Stimulated activated CD4-positive, alpha-beta T cell treated with anti-CD3 and anti-CD28 coated beads, Interleukin-12 subunit alpha, Interleukin-12 subunit beta, amount 100 ng/mL, for 24 hours (primary cell): ENCODE measurements at regions not wholly inside any gene's neighbourhood (a gene's known extent, or its start where the extent isn't known, plus 50 kb on each side); places are given as distances from the start of the nearest gene placed in this dataset.

Source experiments
- DNase-seq, 2 experiments: peaks; one replicate each; pipeline ENCODE4 v3.0.0-alpha.2; 2020; ENCODE audit warnings: low read depth in 2 of 2

GRCh38 chr6:147621263-147621662, 112.8 kb downstream of the SAMD5 start:
- DNase-seq = no peak

- no peak for DNase-seq
Measured at GRCh38 chr6:147621961-147622360, 113.5 kb downstream of the SAMD5 start.

- DNase-seq = no peak
Measured at GRCh38 chr6:147624946-147625515, 116.5 kb downstream of the SAMD5 start.

GRCh38 chr6:147625946-147626345, 117.5 kb downstream of the SAMD5 start:
- no peak for DNase-seq

DNA sequence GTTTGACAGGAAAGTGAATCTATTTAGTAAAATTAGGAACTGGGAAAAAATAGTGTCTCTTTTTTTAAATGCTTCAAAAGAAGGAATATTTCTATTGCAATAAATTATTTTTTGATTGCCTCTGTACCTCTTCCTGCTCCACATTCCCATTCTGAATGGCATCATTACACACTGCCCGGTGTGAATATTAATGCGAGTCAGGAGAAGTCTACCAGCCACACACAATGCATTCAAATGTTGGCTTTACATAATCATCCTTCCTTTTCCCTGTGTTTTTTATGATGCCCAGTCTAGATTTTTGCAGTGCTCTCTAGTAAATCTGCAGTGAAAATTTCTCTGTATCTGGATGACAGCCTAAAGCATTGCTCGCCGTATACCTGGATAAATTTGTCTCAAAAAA, 118.9 kb downstream of the SAMD5 start:
- no peak for DNase-seq

GRCh38 chr6:147633191-147633590, 124.7 kb downstream of the SAMD5 start:
- DNase-seq = no peak

DNA sequence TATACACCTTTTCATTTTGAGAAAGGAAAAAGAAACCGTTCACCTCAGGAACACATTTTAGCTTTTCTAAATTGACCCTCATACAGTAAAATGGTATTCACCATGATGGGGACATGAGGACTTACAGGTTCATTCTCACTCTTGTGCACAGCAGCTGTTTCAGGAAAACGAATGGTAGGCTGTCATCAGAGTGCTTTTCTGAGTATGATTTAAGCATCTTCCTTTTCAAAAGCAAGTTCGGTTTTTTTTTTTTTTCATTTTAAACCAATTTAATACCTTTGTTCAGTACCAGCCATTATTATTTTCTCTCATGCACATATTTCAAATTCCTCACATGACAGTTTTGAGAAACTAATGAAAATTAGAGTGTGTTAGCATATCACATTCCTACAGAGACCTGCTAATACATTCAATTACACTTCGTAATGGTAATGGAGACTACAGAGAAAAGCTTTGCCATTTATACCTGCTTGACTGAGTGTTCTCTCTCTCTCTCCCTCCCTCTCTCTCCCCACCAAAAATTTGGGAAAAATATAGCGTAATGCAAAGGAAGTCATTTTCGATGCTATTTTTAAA, 129.2 kb downstream of the SAMD5 start:
- no peak for DNase-seq

GRCh38 chr6:147639279-147639678, 130.8 kb downstream of the SAMD5 start:
- DNase-seq = no peak

- no peak for DNase-seq
Measured at GRCh38 chr6:147640606-147641005, 132.1 kb downstream of the SAMD5 start.

DNA sequence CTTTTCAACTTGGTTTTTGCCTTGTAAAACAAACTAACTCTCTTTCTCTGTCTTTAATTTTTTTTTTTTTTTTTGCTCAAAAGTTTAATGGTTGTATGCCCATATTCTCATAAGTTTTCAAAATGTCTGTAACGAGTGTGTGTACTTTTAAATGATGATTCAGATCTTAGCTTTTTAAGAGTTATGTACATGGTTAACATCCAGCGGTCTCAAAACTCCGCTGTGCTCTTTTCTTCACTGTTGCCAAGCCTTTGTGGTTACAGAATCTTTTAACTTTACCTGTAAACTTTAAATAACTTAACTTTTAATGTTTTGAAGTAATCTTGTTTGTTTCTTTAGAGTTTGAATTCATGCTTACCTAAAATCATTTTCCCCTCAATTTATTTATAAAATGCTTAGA, 133.0 kb downstream of the SAMD5 start:
- no peak for DNase-seq

- DNase-seq = no peak
Measured at GRCh38 chr6:147642458-147642857, 134.0 kb downstream of the SAMD5 start.

DNA sequence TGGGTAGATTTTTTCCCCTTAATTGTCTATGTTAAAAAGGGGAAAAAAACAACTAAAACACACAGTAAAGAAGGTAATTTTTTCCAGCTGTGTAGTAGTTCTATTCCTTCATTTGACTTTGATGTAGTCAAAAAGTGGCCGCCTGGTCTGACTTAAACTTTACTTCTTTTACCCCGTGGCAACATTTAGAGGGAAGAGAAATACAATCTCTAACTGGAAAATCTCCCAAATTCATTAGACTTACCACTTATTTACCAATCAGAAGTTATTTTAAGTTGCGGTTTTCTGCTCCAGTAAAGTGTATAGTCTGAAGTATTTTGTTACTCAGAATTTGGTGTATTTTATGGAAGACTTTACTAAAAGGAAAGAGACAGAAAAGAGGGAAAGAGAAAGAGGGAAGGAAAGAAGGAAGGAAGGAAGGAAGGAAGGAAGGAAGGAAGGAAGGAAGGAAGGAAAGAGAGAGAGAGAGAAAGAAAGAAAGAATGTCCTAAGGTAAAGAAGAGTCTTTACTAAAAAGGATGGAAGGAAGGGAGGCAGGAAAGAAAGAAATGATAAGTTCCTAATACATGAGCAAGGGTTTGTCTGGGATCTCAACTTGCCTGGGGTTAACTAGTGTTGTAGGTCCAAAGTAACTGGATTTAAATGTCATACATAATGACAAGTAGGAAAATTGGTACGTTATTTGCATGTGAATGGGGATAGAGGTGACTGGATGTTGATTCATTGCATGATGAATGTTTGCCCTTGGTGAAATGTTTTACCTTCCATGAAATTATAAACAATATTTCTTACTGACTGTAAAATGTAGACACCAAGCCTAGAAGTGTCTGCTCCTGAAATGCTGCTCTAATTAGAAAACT, 135.1 kb downstream of the SAMD5 start:
- DNase-seq = no peak

GRCh38 chr6:147648916-147649315, 140.4 kb downstream of the SAMD5 start:
- no peak for DNase-seq

GRCh38 chr6:147651249-147652063, 143.0 kb downstream of the SAMD5 start:
- DNase-seq = no peak

- no peak for DNase-seq
Measured at GRCh38 chr6:147653631-147654030, 145.1 kb downstream of the SAMD5 start.

DNA sequence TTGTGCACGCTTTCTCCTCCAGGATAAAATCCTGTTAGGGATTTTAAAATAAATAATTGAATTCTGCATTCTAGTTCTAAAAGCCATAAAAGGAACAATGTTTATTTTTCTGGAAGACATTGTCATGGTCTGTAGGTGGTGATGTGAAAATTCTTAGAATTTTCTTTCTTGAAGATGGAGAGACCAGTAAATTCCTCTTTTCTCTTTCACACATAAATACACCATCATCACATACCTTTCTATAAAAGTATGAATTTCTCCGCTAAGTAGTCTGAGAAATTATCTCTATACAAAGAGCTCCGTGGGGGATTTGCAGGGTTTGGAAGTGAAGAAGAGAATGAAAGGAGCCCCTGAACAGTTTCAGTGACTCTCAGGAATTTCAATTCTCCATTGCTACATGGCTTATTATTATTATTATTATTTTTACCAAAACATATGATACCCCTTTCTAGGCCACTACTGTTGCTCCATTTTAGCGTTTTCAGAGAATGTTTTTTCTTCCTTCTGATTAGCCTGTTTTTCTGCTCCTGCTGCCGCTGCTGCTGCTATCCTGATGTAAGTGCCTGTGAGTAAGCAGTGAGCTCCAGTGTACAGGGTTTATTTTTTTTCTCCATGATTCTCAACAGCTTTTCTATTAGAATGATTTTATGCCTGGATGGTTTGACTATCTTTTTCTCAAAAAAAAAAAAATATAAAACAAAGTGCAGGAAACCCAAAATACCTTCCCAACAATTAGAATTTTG, 145.8 kb downstream of the SAMD5 start:
- no peak for DNase-seq

- no peak for DNase-seq
Measured at GRCh38 chr6:147660334-147661311, 152.1 kb downstream of the SAMD5 start.

DNA sequence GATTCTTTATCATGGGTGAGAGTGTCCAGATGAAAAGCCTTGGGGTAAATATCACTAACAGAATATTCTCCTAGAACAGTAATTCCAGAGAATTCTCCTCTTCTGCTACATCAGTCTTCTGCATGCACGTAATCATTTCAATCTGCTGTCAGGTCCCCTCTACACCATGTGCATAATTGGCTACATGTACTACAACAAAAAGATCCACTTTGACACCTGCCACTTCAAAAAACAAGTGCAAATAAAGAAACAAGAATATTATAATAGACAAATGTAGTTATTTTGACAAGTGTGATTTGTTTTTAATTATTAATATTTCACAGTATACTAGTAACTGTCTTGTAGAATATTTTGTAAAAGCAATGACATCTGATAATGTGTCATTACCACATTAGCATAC, 154.2 kb downstream of the SAMD5 start:
- no peak for DNase-seq

DNA sequence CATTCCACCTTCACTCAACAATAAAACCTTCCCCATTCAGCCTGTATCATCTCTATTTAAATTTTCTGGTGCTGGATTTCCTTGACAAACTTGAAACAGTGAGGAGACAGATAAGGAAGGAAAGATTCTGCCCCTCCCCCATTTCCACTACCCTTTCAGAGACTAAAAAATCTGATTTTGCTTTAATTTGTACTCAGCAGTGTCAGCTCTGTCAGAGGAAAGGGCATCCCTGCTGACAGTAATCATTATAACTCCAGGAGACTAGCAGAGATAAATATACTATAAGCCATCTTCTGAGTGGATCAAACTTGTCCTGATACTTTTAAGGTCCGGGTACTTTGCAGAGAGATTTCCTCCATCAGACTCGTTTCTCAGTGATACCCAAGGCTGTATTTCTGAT, 155.6 kb downstream of the SAMD5 start:
- no peak for DNase-seq

GRCh38 chr6:147666255-147666654, 157.8 kb downstream of the SAMD5 start:
- DNase-seq = no peak
